ENCODE measurements at regions not wholly inside any gene's neighbourhood (a gene's known extent, or its start where the extent isn't known, plus 50 kb on each side); places are given as distances from the start of the nearest gene placed in this dataset.
"Not testable (repeated sequence)": the region's sequence is repeated elsewhere in the genome, so short reads cannot be mapped to it uniquely, and the experiment has no call there.

GRCh38 chr1:95669638-95670037 is 435.6 kb downstream of the RWDD3 start:
- TF ChIP-seq, protein P1, sequence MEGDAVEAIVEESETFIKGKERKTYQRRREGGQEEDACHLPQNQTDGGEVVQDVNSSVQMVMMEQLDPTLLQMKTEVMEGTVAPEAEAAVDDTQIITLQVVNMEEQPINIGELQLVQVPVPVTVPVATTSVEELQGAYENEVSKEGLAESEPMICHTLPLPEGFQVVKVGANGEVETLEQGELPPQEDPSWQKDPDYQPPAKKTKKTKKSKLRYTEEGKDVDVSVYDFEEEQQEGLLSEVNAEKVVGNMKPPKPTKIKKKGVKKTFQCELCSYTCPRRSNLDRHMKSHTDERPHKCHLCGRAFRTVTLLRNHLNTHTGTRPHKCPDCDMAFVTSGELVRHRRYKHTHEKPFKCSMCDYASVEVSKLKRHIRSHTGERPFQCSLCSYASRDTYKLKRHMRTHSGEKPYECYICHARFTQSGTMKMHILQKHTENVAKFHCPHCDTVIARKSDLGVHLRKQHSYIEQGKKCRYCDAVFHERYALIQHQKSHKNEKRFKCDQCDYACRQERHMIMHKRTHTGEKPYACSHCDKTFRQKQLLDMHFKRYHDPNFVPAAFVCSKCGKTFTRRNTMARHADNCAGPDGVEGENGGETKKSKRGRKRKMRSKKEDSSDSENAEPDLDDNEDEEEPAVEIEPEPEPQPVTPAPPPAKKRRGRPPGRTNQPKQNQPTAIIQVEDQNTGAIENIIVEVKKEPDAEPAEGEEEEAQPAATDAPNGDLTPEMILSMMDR (IDR thresholded peaks at IDR 0.05; ENCODE audit: extremely low read depth in 1 of 2, insufficient read depth in 1 of 2, low read depth in 1 of 2, low read length in 2 of 2), result not testable (repeated sequence)
- TF ChIP-seq POLR2A (IDR thresholded peaks at IDR 0.05; ENCODE audit: low read depth, low read length); MYC (IDR thresholded peaks at IDR 0.05; ENCODE audit: low read depth, low read length); EZH2 (IDR thresholded peaks at IDR 0.05; ENCODE audit: borderline replicate concordance, low read depth, low read length, severe bottlenecking); FOS (IDR thresholded peaks at IDR 0.05; ENCODE audit: borderline replicate concordance, insufficient read depth, low read length); POLR2AphosphoS5 (IDR thresholded peaks at IDR 0.05; ENCODE audit: insufficient read depth, low read depth, low read length): not testable (repeated sequence)

All from endothelial cell of umbilical vein (primary cell).